ENCODE measurements at regions not wholly inside any gene's neighbourhood (a gene's known extent, or its start where the extent isn't known, plus 50 kb on each side); places are given as distances from the start of the nearest gene placed in this dataset.

DNA sequence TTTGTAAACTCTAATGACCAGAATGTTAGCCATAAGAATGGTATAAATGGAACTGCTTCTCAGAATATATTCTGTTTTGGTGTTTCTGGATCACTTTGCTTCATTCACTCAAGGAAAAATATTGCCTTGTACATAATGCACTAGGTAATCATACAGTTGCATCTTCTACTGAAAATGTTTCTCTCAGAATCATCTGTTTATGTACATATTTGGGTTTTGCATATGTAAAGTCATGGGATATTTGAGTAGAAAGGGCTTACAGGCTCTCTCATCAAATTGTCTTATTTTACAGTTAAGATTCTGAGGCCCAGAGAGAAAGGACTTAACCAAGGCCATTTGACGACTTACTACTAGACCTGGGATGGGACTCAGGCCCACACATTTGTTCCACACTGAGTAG is 97.8 kb upstream of the PALM2AKAP2 start:
- no peak for DNase-seq

DNA sequence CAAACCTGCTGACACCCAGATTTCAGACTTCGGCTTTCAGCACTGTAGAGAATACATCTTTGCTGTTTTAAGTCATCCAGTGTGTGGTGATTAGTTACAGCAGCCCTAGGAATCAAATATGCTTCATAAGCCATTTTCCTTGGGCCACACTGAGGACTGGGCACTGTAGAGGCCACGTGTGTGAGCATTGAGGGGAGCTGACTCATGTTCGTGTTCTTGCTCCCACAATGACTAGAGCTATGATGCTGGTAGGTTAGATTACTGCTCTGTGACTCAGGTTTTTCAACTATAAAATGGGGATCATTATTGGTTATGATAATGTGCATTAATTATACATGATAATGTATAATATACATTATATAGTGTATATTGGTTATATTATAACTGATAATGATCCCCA is 96.5 kb upstream of the PALM2AKAP2 start:
- no peak for DNase-seq

DNA sequence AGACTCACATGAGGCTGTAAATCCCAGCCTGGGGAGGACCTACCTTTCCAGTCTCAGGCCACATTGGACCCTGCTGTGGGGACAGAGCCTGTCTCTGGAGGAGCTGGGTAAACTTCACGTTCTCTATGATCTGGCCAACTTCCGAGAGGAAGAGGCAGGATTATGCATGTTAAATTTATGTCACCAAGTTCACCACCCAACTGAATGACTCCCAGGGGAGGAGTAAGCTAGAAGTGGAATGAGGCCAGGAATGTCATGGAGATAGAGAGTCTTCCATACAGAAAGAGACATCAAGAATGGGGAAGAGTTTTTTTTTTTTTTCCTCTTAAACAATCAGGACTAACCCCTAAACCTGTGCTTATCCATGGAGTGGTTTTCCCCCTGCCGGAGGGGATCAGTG is 90.3 kb upstream of the PALM2AKAP2 start:
- DNase-seq: no peak

DNA sequence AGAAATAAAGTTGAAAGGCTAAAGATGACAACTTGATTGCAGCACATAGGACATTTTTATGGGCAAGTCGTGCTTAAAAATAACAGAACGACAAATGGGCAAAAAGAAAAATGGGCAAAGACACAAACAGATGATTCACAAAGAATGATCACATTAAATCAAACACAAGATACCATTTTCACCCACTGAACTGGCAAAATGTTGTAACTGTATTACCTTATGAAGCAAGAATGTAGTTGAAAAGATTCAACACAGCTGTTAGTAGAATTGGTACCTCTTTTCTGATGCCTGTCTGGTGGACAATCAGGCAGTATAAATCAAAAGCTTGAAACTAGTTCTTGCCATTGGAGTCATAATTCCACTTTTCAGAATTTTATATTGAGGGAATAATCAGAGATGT is 81.0 kb upstream of the PALM2AKAP2 start:
- no peak for DNase-seq

DNA sequence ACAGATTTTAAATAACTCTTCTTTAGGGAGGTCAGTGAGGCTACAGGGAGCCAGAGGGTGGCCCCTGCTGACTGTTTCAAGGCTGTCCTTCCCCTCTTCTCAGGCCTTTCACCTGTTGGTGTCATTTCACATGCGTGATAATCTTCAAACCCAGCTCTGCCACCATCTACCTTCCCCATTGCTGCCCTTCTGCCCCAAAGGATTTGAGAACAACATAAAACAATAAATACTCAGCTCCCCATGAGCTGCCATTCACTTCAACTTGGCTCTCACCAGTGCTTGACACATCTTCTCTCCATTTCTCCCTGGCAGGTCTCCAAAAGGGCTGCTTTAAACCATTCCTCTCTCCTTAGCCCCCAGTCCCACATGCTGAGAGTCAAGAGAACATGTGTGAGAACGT is 75.5 kb upstream of the PALM2AKAP2 start:
- no peak for DNase-seq

DNA sequence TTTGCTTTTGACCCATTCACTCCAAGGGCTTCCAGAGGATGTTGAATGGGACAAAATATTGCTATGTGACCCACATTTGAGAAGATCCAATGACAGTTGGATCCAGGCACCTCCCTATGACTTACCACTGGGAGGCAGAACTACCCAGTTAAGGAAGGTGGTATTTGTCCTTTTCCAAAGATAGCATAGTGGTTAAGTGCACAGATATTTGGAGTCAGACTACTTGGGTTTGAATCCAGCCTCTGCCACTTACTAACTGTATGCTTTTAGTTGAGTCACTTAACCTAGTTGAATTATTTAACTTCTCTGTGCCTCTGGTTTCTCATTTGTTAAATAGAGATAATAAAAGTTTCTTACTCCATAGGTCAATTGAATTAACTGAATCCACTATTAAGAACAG is 74.5 kb upstream of the PALM2AKAP2 start:
- DNase-seq: no peak

GRCh38 chr9:109707355-109707754 is 72.6 kb upstream of the PALM2AKAP2 start:
- DNase-seq: no peak

- DNase-seq: no peak
Measured at GRCh38 chr9:109708451-109708945, 71.5 kb upstream of the PALM2AKAP2 start.

DNA sequence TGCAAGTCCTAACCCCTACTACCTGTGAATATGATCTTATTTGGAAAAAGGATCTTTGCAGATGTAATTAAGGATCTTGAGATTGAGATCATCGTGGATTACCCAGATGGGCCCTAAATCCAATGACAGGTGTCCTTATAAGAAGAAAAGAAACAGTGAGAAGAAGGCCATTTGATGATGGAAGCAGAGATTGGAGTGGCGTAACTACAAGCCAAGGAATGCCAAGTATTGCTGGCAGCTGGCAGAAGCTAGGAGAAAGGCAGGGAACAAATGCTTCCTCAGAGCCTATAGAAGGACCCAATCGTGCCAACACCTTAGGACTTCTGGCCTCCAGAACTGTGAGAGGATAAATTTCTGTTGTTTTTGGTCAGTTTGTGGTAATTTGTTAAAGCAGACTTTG is 70.1 kb upstream of the PALM2AKAP2 start:
- no peak for DNase-seq

- no peak for DNase-seq
Measured at GRCh38 chr9:109710830-109711229, 69.2 kb upstream of the PALM2AKAP2 start.

GRCh38 chr9:109715344-109715743 is 64.7 kb upstream of the PALM2AKAP2 start:
- no peak for DNase-seq

DNA sequence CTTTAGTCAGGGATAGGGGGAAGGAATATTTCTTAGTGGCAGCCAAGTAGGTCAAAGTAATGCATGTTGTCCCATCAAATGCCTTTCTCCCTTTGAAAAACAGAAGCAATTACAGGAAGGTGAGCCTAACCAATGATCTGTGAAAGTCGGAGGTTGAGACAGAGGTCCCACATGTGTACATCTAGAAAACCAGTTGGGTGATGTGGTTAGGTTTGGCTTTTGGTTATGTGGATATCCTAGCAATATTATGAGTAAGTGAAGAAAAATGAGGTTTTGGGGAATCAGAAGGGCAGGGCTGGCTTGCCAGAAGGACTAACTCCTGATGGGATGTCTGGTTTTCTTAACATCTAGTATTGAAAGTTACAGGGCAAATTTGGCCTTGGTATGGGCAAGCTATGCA is 63.4 kb upstream of the PALM2AKAP2 start:
- DNase-seq: no peak

GRCh38 chr9:109717342-109717741 is 62.7 kb upstream of the PALM2AKAP2 start:
- DNase-seq: no peak

- DNase-seq: no peak
Measured at GRCh38 chr9:109718861-109719260, 61.1 kb upstream of the PALM2AKAP2 start.

- no peak for DNase-seq
Measured at GRCh38 chr9:109721001-109721400, 59.0 kb upstream of the PALM2AKAP2 start.

- no peak for DNase-seq
Measured at GRCh38 chr9:109722007-109722406, 58.0 kb upstream of the PALM2AKAP2 start.

- no peak for DNase-seq
Measured at GRCh38 chr9:109723781-109724180, 56.2 kb upstream of the PALM2AKAP2 start.

- no peak for DNase-seq
Measured at GRCh38 chr9:109725460-109725859, 54.5 kb upstream of the PALM2AKAP2 start.

- DNase-seq: no peak
Measured at GRCh38 chr9:109726119-109726518, 53.9 kb upstream of the PALM2AKAP2 start.

GRCh38 chr9:109728686-109729300 is 51.2 kb upstream of the PALM2AKAP2 start:
- no peak for DNase-seq

DNA sequence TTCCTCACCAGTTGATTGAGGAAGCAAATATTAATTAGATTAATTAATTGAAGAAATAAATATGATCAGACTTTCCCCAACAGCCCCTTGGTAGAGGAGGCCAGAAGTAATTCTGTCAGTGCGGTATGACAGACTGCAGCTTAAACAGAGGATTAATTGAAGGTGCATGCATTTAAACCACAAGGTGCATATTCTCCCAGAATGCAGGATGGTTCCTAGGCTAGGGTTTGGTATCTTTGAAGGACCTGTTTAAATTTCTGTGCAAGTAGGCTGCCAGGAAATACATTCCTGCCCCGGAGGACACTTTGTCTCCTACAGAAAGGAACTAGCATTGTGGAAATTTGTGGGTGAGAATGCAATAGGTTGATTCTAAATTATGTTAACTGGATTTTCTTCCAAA is 50.5 kb upstream of the PALM2AKAP2 start:
- no peak for DNase-seq

All from DMS79 treated with DMSO at 0.1 percent for 48 hours (cell line).